K562 (cell line): ENCODE measurements at regions not wholly inside any gene's neighbourhood (a gene's known extent, or its start where the extent isn't known, plus 50 kb on each side); places are given as distances from the start of the nearest gene placed in this dataset.

Experiments
- ATAC-seq: fragments of 200-7000 bp; cut with Tn5 transposase; 3 replicates; pipeline ENCODE4 v1.9.1; 2020; ENCODE audit warnings: moderate library complexity
- BruUV-seq: library from RNA; stranded (reverse); fragments of 400-500 nt; replicated peaks from 2 replicates; lab custom pipeline; 2021; lab: Mats Ljungman, UMichigan
- CTCF ChIA-PET: fragments of 300-600 bp; formaldehyde crosslinking; extraction: SDS; loops from one replicate; lab custom pipeline; 2021; ENCODE audit warnings: low intra/inter-chr PET ratio; lab: Yijun Ruan, JAX
- POLR2A ChIA-PET: fragments of 300-600, 350-650 bp; sonication (Branson Sonifier 250); formaldehyde crosslinking; extraction: SDS; loops from one replicate; lab custom pipeline; 2021; ENCODE audit warnings: antibody characterized with exemption, inconsistent platforms; lab: Yijun Ruan, JAX
- DNase-seq, 4 experiments: peaks; one replicate each; pipeline versions ENCODE4 v3.0.0 to v3.0.0-alpha.2; 2011 to 2018; ENCODE audit warnings: low spot score in 3 of 4, mixed read lengths in 3 of 4; ENCODE audit errors: extremely low read depth in 1 of 4
- FAIRE-seq: peaks from 2 replicates; lab custom pipeline; 2011; peaks lifted over from hg19 to GRCh38; lab: Jason Lieb, UNC
- H2AFZ ChIP-seq: 2 replicates; pipeline ENCODE4 v1.6.0; 2011; ENCODE audit warnings: low read depth, low read length, control low read depth, inconsistent platforms
- H3K27ac ChIP-seq: fragments of 200-600 bp; 3 replicates; pipeline ENCODE4 v1.8.0; 2011; ENCODE audit warnings: low read depth, mild to moderate bottlenecking, control low read depth, inconsistent platforms, low read length, moderate library complexity, mixed read lengths; ENCODE audit errors: extremely low read depth
- H3K27me3 ChIP-seq, 2 experiments: fragments of 300-600 bp in 1 of 2; 2 replicates in 1 of 2; 3 replicates in 1 of 2; pipeline versions ENCODE4 v1.6.0 to v1.8.0; 2011; ENCODE audit warnings: inconsistent platforms in 2 of 2, low read length in 2 of 2, mild to moderate bottlenecking in 1 of 2, mixed read lengths in 1 of 2, moderate library complexity in 1 of 2; ENCODE audit not compliant: control insufficient read depth in 2 of 2, insufficient read depth in 2 of 2
- H3K36me3 ChIP-seq: fragments of 300-600 bp; 3 replicates; pipeline ENCODE4 v1.8.0; 2011; ENCODE audit warnings: mild to moderate bottlenecking, low read length, inconsistent platforms; ENCODE audit not compliant: control insufficient read depth, insufficient read depth
- H3K4me1 ChIP-seq, 2 experiments: fragments of 200-600 bp in 1 of 2; replicated peaks in 1 of 2; 2 replicates in 1 of 2; 3 replicates in 1 of 2; pipeline versions ENCODE4 v1.5.1 to v1.8.0; 2011; ENCODE audit warnings: inconsistent platforms in 2 of 2, low read length in 2 of 2, mild to moderate bottlenecking in 1 of 2, mixed read lengths in 1 of 2, moderate library complexity in 1 of 2; ENCODE audit not compliant: control insufficient read depth in 2 of 2, insufficient read depth in 2 of 2
- H3K4me2 ChIP-seq: 2 replicates; pipeline ENCODE4 v1.6.1; 2011; ENCODE audit warnings: low read length, control low read depth, inconsistent platforms, mixed read lengths; ENCODE audit not compliant: insufficient read depth
- H3K4me3 ChIP-seq: fragments of 200-600 bp; sonication (generic), shearing (Covaris generic); 2 replicates; pipeline ENCODE4 v1.5.1; 2016; ENCODE audit warnings: control low read depth, inconsistent platforms
- H3K79me2 ChIP-seq: fragments of 200-600 bp; 3 replicates; pipeline ENCODE4 v1.8.0; 2011; ENCODE audit warnings: low read length, inconsistent platforms; ENCODE audit not compliant: control insufficient read depth, insufficient read depth
- H3K9ac ChIP-seq, 2 experiments: 2 replicates each; pipeline versions ENCODE4 v1.6.0 to v1.6.1; 2011; ENCODE audit warnings: low read depth in 2 of 2, low read length in 2 of 2, control low read depth in 1 of 2, inconsistent platforms in 1 of 2, mild to moderate bottlenecking in 1 of 2, mixed read lengths in 1 of 2; ENCODE audit not compliant: insufficient read depth in 1 of 2
- H3K9me1 ChIP-seq: one replicate; pipeline ENCODE4 v1.6.0; 2011; ENCODE audit warnings: inconsistent platforms, mild to moderate bottlenecking, low read length, moderate library complexity; ENCODE audit not compliant: control insufficient read depth, insufficient read depth
- H3K9me3 ChIP-seq: replicated peaks from 2 replicates; pipeline ENCODE4 v1.5.1; 2011; ENCODE audit warnings: low read depth, low read length, inconsistent platforms; ENCODE audit not compliant: control insufficient read depth, insufficient read depth
- H4K20me1 ChIP-seq: replicated peaks from 2 replicates; pipeline ENCODE4 v1.6.1; 2011; ENCODE audit warnings: low read length, inconsistent platforms, mixed read lengths; ENCODE audit not compliant: control insufficient read depth, insufficient read depth
- CREB1 ChIP-seq, 2 experiments: sonication (generic) in 1 of 2; formaldehyde crosslinking in 1 of 2; IDR thresholded peaks; 2 replicates each; pipeline versions ENCODE4 v1.6.1 to v1.8.0; 2012 to 2022; ENCODE audit warnings: inconsistent platforms in 1 of 2, mild to moderate bottlenecking in 1 of 2, missing genetic modification reagents in 1 of 2, moderate library complexity in 1 of 2
- WGBS: fragments of 100-300 bp; shearing (Covaris generic); methylation state at CpG from one replicate; pipeline ENCODE4 v1.1.6; 2016; ENCODE audit warnings: low coverage, mixed read lengths; ENCODE audit not compliant: insufficient coverage; ENCODE audit errors: missing lambda C conversion rate; 5-methylcytosine and 5-hydroxymethylcytosine counted together
- in situ Hi-C: fragments of 300-500 bp; cut with MboI; formaldehyde crosslinking; loops from 4 replicates; pipeline ENCODE4 v1.15.0; 2018; ENCODE audit warnings: inconsistent platforms, mixed read lengths
- intact Hi-C: fragments of 100-400 bp; cut with micrococcal nuclease; formaldehyde crosslinking; loops from 2 replicates; pipeline ENCODE4 v1.14.2; 2022
- TF ChIP-seq, protein P1 (sequence below): fragments of 450-650 bp; formaldehyde crosslinking; IDR thresholded peaks from 2 replicates; pipeline ENCODE4 v1.4.0; 2020; ENCODE audit warnings: mild to moderate bottlenecking, mixed read lengths

DNA sequence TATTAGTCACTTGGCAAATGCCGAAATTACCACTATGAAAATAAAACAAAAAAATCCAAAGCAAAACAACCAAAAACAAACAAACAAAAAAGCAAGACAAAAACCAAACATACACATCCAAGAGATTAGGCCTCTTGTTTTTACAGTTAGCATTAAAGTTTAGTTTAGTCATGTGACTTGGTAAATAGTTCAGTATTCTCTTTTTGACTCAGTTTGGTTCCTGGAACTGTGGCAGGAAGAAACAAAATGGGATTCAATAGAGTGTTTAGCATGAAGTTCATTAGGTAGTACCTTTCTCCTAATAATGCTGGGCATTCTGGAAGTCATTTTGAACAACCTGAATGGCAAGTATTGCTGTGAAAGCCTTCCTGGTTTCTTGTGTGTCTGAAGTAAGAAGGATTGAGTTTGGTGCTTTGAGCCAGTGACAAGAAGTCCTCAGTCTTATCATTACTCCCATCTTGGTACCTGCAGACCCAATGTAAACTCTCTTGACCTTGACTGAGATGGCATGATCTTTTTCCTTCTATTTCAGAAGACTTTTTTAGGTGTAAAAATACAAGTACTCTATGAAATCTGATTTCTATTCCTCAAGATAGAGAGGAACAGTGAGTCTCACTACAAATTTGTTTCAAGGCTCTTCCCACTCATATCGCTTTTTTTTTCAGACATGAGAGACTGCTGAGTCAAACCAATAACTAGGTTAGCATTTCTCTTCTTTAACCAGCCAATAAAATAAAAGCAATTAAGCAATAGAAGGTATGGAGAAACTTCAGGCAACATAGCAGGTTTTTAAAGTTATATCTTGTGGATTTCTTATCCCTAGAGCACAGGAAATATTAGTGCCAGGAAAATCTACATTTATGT lies 223.6 kb upstream of the PREP start:
- ChIA-PET CTCF (no interaction called here), POLR2A (no interaction called here)
- no peak for ATAC-seq
- WGBS = 0% methylated on average over 2 of the region's 2 CpGs
- FAIRE-seq = no peak
- intact Hi-C loops (no loop called here), in situ Hi-C loops (no loop called here)
- Histone ChIP-seq H3K4me2 (no peak overlapping the region), H4K20me1 (no peaks in the 10 kb centered on the region), H3K4me3 (no peak overlapping the region), H3K9ac (no peak overlapping the region), H3K27me3 (peaks cover 2 to 4% of the 10 kb centered on the region in 2 experiments; a peak in 2 of 5 replicates), H3K79me2 (no peaks in the 10 kb centered on the region), H3K4me1 (no peaks in the 10 kb centered on the region), H2AFZ (no peak overlapping the region), H3K9me3 (no peaks in the 10 kb centered on the region), H3K9me1 (no peaks in the 10 kb centered on the region), H3K36me3 (no peaks in the 10 kb centered on the region), H3K27ac (no peak overlapping the region)
- no peak for DNase-seq
- BruUV-seq = no TSS peak
- TF ChIP-seq CREB1 (IDR thresholded peaks at IDR 0.05) (no peak), CREB1 (CRISPR knock-in tag; IDR thresholded peaks at IDR 0.05) (no peak)
- TF ChIP-seq, protein P1, sequence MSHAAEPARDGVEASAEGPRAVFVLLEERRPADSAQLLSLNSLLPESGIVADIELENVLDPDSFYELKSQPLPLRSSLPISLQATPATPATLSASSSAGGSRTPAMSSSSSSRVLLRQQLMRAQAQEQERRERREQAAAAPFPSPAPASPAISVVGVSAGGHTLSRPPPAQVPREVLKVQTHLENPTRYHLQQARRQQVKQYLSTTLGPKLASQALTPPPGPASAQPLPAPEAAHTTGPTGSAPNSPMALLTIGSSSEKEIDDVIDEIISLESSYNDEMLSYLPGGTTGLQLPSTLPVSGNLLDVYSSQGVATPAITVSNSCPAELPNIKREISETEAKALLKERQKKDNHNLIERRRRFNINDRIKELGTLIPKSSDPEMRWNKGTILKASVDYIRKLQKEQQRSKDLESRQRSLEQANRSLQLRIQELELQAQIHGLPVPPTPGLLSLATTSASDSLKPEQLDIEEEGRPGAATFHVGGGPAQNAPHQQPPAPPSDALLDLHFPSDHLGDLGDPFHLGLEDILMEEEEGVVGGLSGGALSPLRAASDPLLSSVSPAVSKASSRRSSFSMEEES = peak; percentile 84
